Prostate gland (tissue), 2 donors: ENCODE measurements at regions not wholly inside any gene's neighbourhood (a gene's known extent, or its start where the extent isn't known, plus 50 kb on each side); places are given as distances from the start of the nearest gene placed in this dataset.

Source experiments
- CTCF ChIP-seq, 4 experiments: fragments of 200-600 bp in 2 of 4; fragments of 450-650 bp in 2 of 4; sonication (generic) in 2 of 4; IDR thresholded peaks; 1 replicate in 3 of 4; 2 replicates in 1 of 4; pipeline ENCODE4 v1.5.1; 2016 to 2019; ENCODE audit warnings: antibody characterized with exemption in 4 of 4, mild to moderate bottlenecking in 2 of 4, moderate library complexity in 2 of 4
- POLR2AphosphoS5 ChIP-seq: sonication (generic); formaldehyde crosslinking; IDR thresholded peaks from one replicate; pipeline ENCODE4 v1.6.1; 2017; ENCODE audit warnings: antibody characterized with exemption

- no peak for TF ChIP-seq POLR2AphosphoS5
- TF ChIP-seq CTCF (IDR thresholded peaks at IDR 0.05), result no peak
Observed at GRCh38 chr1:189708674-189709073, 769.0 kb downstream of the BRINP3 start.
